ENCODE measurements at regions not wholly inside any gene's neighbourhood (a gene's known extent, or its start where the extent isn't known, plus 50 kb on each side); places are given as distances from the start of the nearest gene placed in this dataset.

DNA sequence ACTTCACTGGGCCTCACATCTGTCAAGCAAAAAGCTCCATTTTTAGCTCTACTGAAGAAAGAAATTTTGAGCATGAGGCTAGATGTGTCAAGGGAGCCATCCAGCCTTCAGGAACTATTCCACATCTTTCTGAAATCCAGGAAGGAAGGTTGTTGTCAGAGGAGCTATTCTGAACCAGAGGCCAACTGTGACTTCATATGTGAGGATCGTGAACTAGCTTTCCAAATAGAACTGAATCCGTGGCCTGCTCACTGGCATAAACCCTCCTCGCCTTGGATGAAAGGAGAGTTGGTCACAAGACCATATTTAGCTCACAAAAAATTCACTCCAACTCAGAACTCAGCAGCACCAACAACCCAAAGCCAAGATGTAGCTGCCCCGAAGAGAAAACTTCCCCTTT, 195.8 kb downstream of the FOXO1 start:
- no peak for DNase-seq

DNA sequence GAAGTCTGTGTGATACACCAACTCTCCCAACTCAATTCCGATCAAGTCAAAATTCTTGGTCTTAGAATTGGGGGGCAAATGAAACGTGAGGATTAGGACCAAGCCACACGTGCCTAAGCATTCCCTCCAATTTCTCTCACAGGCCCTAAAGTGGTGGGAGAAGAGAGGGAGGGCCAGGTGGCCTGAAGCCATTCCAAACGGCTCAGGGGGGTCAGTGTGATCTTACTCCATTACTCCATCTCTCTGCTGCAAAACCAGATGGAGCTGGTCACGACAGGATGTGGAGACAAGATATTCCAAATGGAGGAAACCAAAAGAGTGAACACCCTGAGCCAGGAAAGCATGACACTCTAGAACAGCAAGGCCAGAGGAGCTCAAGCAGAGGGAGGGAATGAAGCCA, 195.4 kb downstream of the FOXO1 start:
- DNase-seq: no peak

DNA sequence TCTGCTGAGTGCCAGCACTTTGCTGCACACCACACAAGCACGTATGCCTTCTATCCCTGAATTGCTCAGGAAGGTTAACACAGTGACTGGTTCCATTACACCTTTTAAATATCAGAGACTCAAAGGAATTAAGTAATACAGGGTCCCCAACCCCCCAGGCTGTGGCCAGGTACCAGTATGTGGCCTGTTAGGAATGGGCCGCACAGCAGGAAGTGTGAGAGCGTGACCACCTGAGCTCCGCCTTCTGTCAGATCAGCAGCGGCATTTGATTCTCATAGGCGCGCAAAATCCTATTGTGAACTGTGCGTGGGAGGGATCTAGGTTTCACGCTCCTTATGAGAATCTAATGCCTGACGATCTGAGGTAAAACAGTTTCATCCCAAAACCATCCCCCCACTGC, 194.5 kb downstream of the FOXO1 start:
- DNase-seq: no peak

DNA sequence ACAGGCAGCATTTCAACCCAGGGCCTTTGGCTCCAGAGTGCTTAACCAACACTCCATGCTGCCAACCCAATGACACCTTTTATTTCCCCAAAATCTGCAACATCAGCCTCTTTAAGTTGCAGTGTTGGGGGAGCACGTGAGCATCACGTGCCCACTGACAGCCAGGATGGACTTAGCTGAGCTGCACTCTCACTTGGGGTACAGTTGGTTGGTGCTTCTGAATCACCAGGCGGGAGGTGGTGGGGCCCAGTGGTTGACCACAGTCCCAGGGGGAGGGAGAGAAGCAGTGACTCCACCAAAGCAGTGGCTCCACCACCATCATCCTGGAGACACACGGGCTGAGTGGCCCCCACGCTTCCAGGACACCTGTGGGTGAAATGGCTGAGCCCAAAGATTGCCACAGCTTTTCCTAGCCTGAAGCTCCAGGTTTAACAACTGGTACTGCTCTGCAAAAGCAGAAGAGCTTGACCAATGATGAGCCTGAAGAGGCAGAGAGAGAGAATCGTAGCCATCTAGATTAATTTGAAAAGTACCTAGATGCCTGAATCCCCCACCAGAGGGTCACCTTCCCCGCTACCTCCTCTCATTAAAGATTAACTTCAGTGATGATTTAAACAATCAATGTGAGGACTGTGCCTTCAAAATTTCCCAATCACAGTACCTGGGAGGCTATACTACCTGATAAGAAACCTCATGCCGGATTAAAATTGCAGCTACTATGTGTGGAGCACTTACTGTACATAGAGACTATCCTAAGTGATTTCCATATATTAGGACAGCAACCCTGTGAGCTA, 193.8 kb downstream of the FOXO1 start:
- no peak for DNase-seq

DNA sequence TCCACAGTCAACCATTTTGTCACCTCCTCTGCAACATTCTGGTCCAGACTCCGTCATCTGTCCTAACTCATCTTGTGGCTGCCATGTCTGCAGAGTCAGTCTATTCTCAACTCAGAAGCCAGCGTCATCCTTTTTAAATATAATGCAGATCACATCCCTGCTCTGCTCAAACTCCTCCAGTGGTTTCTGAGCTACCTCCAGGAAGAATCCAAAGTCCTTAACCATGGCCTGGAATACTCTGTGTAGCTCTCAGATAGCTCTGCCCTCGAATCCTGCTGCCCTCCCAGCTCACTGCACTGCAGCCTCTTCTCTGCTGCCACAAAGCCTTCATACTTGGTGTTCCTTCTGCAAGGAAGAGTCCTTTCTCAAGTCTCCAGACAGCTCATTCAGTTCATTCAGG, 190.8 kb downstream of the FOXO1 start:
- DNase-seq: no peak

DNA sequence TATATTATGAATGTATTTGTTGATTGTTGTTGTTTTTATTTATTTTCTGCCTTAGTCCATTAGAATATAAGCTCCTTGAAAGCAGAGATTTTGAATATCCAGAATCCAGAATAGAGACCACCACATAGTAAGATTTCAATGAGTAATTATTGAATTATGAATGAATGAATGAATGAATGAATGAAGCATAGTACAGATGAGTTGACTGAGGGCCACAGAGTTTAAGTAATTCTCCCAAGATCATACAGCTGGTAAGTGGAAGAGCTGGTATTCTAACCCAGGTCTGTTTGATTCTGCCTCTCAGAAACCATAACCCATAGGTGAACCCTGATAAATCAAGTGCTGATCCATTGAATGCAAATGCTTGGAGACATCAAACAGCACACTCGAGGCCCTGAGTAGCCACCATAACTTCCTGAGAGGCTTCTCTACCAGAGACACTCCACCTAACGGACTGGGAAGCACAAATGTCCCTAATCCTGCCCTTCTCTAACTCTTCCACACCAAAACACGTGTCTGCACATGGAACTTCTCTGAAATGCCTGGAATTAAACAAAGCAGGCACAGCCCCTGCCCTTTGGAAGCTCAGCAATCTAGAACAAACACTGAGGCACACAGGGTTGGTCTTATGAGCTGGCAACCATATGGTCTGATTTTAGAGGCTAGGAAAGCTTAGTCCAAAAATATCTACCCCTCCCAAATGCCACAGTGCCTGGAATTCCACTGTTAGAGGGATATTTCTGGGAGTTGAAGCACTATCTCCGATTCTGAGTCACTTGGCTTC, 190.1 kb downstream of the FOXO1 start:
- DNase-seq: peak; percentile 21

DNA sequence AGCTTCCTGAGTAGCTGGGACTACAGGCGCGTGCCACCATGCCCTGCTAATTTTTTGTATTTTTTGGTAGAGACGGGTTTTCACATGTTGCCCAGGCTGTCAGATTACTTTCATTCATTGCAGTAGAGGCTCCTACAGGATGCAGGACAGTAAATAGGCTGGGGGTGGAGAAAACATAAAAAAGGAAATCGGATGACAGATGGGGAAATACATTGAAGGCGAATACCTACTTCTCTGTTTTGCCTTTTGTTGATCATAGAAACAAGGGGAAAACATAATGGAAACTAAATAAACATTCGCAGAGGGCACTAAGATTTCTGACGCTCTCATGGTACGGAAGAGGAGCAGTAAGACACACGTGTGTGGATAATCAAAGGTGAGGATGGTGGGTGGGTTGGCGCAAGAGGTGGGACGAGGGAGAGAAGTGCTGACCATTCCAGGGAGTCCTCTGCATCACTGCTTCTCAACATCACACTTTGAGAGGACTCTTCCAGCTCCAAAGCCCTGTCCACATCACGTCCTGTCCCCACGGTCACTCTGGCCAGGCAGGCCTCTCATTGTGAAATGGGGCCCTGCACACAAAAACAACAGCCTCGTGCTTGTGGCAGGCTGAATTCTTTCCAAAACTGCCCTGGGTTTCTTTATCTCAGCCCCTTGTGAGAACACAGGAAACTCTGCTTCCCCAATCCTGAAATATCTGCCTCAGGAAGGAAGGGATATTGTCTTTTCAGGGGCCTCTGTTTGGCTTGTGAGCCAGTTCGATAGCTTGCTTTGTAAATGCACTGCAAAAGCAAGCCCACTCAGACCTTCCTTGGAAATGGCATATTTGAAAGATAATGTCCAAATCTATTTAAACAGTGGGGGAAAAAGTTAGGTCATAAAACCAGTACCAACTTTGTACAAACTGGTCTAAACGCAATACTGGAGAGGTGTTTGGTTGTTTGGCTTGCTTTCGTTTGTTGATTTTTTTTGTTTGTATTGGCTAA, 188.5 kb downstream of the FOXO1 start:
- DNase-seq: no peak

DNA sequence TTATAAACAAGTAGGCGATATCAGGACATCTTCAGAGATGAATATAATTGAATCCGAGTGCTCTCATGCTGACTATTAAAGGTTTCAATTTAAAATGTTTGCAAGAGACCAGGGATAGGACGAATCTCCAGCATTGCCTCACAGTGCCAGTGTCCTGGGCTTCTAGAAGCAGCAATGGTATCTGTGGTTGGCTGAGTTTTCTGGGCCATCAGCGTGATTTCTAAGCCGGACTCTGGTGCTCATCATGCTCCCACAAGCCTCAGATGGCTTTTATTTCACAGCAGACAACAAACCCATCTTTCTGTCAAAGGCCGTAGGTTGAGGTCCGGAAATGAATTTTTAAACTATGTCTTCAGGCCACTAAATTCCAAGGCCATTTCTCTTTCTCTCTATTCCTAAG, 187.7 kb downstream of the FOXO1 start:
- no peak for DNase-seq

DNA sequence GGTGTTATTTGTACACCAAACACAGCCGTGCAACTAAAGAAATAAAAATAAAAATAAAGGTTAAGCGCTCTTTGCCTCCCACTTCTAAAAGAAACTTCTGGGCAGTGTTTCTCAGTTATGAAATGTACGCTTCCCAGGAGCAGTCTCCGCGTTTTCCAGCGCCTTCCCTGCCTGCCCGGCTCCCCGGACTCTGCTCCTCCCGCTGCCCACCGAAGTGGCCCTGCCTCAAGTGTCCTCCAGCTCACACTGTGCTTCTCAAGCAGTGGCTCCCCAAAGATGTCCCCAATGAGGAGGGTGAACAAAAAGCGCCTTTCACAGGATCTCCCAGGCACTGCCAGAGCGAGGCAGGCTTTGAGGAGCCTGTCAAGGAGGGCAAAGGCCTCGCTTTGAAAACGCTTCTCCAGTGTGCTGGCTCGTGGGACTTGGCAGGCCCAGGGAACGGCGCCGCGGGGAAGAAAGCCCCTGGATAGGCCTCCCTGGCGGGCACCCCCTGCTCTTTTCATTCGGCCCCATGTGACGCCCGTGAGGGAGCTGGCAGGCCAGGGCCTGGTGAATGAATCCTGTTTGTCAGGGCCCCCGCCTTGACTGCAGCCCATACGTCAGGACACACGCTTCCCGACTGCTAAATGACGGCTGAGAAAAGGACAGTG, 187.1 kb downstream of the FOXO1 start:
- no peak for DNase-seq

DNA sequence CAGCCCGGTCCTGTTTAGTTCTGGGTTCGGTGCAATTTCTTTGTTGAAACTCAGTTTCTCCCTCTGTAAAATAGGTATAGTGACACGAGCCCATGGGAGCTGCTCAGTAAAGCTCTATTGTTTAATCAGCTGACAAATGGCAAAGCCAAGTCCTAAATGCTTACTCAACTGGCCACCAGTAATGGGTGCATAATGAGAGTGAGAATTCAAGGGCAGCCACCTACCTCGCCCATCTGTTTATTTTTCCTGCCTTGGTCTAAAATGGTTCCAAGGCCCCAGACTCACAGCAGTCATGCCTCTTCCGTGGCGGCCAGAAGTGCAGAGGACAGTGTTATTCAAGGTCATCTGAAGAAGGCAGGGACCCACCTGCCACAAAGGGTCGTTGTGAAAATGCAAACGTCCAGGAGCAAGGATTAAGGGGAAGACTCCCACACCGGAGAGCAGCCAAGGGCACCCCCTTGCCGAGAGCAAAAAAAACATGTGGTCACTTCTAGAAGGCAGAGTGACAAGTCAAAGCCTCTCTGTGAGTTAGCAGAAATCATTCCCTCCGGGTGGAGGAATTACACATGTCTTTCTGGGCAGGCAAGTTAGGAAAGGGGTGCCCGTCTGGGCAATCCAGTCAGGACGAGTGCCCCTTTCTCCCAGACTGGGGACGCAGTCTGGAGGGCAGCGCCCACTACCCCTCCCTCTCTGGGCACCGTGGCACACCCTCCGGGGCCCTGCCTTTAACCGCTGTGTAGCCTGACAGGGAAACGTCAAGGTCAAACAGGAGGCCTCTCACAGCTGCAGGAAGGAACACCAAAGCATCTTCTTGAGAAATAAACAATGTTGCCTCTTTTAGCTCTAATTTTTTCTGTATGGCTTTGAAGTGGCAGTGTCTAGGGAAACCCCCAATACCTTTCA, 186.2 kb downstream of the FOXO1 start:
- no peak for DNase-seq

DNA sequence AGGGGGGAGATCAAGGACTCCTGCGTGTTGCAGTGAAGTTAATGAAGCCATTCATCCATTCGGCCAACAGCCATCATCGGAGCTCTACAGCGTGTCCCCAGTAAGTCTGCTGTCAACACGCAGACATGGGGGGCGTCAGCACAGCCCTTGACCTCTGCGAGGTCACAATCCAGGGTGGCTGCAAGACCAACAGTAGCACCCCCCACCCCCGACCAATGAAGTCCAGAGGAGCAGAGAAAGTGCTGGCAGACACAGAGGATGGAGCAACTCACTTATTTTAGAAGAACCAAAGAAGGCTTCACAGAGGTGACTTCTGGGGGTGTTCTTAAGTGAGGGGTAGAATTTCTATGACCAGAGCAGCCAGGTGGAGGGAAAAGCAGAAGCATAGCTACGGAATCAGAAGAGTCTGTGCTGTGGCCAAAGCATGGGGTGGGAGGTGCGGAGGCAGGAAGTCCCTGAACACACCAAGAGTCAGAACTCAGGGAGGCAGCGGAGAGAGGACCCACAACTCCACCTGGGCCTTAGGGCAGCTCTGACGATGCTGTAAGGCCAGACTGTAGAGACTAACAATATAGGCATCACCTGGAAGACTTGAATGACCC, 185.4 kb downstream of the FOXO1 start:
- DNase-seq: no peak

DNA sequence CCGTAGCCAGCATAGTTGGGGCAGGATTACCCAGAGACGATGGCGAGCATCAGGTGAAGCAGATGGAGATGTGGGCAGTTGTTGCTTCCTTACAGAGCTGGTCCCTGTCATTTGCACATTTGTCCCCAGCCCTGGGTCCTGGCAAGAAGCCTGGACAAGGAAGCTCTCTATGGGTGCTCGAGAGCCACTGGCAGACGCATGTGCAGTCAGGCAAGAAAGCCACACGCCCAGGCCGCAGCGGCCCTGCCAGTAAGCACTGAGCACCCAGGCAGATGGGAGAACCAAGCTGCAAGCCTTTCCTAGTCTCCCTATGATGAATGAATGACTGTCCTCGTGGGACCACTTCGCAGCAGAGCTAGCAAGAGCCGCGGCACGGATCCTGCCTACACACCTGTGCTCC, 182.8 kb downstream of the FOXO1 start:
- DNase-seq: no peak

DNA sequence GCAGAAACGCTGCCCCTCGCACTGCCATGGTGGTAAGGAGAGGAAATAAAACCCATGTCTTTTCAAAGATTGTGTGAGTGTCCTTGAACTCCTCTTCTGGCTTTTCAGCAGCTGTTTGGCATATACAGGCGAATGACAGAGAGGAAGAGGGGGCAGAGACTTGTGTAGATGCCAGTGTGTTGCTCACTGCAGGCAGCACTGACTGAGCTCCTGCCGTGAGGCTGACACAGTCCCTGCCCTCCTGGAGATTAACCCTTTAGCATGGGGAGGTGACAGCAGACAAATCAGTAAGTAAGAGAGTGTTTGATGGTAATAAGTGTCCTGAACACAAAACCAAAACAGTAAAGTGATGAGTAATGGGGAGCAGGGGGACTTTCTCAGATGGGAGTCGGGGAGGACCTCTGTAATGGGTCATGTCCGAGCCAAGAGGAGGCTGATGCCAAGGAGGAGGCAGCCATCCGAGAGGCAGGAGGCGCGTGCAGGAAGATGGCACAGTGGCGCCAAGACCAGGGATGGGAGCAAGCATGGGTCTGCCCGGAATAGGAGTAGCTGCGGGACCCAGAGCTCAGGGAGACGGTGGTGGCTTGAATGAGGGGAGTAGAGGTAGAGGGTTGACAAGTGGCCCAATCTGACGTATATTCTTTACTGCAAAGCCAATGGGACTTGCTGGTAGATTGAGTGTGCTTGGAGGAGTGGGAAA, 182.2 kb downstream of the FOXO1 start:
- DNase-seq: no peak

DNA sequence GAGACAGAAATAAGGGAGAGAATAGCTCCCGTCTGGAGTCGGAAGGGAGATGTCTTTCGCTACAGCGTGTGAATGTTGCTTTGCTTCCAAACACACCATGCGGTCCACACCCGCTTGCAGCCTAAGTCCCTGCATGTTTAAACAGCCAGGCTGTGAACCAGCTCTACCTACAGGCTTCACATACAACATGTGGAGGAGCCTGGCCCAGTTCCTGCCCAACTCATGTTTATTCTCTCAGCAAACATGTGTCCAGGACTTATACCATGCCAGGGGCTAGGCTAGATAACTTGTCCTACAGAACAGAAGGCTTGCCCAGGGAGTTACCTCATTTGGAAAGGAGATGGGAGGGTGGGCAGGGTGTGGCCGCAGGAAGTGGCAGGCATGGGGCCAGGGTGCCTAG, 181.5 kb downstream of the FOXO1 start:
- DNase-seq: no peak

DNA sequence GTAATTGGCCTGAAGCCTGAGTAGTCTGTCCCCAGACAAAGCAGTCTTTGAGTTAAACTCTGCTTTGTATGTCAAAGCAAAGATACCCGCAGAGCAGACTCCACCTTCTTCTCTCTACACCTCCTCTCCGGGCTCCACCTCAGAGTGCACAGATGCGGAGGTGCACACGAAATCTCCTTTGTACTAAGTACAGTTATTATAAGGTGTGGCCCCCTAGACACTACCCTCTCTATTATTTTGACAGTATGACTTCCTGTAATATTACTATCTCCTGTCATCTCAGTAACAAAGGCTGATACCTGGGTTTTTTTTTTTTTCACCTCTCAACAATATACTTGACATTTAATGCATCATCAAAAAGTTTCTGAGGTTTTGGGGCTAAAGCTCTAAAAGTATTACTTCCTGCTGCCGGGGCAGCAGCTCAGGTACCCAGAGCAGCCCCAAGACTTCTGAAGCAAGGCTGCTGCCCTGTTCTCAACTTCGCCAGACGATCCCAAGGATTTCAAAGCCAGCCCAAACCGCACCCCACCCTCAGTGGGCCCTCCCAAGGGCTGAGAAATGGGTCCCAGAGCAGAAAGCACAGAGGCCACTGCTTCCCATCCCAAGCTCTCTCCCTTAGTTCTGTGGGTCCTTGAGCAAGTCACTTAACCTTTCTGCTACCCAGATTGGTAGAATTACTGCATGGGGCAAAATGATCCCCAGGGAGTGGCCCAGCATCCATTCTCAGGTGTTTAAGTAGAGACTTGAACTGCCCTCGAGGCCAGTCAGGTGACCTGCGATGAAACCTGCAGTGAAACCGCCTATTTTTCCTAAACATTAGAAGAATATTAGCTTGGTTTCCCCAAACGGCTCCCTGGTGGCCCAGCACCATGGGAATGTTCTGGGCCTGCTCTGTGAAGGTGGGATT, 180.6 kb downstream of the FOXO1 start:
- DNase-seq: no peak

DNA sequence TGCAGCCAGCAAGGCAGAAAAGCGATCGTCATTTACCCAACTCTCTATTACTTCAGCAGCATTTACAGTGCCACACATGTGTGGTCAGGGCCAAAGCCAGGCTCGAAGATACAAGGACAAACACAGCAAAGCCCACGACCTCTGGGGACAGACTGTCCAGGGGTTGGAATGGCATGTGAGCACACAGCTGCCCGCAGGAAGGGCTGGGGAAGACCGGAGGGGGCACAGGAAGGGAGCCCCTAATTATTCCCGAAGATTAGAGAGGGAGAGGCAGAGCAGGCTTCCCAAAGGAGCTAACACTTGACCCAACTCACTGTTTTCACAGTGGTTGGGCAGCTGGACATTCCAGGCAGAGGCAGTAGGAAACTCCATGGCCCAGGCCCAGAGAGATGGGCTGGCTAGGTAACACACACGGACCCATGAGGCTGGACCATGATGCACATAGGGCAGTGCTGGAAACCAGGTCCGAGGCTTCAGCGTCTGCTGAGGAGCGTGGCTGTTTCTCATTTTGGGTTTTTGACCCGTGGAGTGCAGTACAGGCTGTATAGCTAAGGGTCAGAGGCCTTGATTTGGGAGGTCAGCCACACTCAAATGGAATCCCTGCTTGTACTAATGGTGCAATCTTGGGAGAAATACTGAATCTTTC, 179.8 kb downstream of the FOXO1 start:
- no peak for DNase-seq

DNA sequence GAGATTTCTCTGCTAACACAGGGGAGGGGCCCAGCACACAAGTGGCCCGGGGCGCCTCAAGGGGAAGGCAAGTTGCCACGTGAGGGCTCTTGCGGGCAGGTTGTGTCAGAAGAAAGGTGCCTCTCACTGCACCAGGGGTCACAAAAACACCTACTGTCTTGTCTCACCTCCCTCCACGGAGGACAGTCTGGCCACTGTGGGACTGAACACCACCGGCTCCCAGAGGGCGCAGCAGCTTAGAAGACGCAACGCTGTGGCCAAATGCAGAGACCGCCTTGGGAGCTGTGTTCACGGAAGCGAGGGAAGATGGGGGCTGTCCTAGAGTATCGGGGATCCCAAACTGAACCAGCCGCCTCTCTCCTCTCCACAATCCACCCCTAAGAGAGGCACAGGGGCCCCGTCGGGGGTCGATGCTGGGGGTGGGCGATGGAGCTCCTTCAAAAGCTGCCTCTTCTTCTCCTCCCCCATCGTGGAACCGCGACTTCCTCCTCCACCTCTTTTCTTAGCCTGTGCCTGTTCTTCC, 177.5 kb downstream of the FOXO1 start:
- no peak for DNase-seq

DNA sequence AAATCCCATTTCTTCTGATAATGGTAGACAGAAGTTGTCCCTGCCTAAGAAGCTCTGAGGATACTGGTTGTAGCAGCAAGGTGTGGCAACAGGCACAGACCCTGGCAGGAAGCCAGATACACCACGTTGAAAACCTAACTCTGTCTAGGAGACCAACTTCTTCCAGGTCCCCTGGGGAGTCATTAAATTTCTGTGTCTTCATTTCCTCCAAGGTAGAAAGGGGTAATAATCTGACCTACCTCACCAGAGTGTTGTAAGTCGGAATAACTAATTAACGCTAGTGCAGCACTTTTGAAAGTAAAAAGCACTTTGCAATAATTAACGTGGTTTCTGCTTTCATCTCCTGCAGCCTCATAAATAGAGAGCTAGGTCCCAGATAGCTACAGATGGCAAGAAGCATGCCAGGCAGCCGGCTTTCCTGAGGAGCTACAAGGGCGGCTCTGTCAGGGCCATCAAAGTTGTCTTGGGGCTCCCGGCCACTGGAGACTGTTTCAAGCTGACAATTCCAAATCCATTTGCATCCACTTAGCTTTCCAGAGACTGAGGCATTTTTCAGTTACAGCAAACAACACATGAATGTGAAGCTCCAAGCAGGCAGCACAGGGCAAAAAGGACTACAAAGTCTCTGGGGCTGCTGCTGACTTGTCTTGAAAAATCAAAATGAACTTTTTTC, 176.2 kb downstream of the FOXO1 start:
- DNase-seq: no peak

Measured in fibroblast of skin of right biceps (primary cell).